ENCODE measurements at regions not wholly inside any gene's neighbourhood (a gene's known extent, or its start where the extent isn't known, plus 50 kb on each side); places are given as distances from the start of the nearest gene placed in this dataset.

DNA sequence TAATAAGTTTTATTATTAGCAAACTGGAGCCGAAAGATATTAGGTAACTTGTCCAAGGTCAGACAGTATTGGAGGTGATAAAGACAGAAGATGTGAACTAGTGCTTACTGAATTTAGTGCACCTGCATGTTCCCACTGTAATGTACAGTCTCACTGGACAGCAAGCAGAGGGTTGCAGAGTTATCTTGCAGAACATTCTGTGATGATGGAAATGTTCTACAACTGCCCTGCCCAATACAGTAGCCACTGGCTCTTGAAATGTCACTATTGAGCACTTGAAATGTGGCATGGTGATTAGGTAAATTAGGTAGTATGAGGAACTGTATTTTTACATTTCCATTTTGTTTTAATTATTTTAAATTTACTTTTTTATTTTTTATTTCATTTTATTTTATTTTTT, 356.6 kb downstream of the EPHA4 start:
- CTCF ChIA-PET: no interaction called here
- intact Hi-C loops (cut with micrococcal nuclease): no loop called here
- H3K9me3 Mint-ChIP-seq: peaks cover 0 to 6% (median 0%) of the 10 kb centered on the region in 11 donors

DNA sequence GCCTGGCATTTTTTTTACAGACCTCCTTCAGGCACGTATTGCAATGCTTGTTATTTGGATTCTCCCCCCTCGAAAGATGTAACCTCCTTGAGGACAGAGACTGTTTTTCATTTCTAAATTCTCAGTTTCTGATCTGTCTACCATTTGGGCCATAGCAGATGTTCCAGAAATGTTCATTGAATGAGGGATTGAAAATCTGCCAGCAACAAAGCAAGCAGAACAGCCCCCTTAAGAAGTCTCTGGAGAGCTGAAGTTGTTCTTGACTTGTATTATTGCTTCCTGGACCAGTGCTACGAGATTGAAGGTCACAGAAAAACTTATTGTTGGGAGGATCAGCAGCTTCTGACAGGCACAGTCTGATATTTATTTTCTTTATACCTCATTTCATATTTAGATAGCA, 355.5 kb downstream of the EPHA4 start:
- Mint-ChIP-seq H3K36me3 (no peaks in the 10 kb centered on the region), H3K27me3 (no peaks in the 10 kb centered on the region), H3K9me3 (peaks cover 0 to 6% (median 0%) of the 10 kb centered on the region in 11 donors), H3K4me1 (peaks cover 0 to 12% (median 10%) of the 10 kb centered on the region in 7 donors), H3K27ac (no peak overlapping the region), H3K4me3 (no peak overlapping the region)
- Histone ChIP-seq H3K4me3 (ENCODE audit: low read length) (no peak overlapping the region), H3K27ac (ENCODE audit: low read depth, low read length) (no peak overlapping the region), H3K4me1 (ENCODE audit: control insufficient read depth in 2 of 2, insufficient read depth in 2 of 2, low read length in 2 of 2) (no peaks in the 10 kb centered on the region), H3K36me3 (ENCODE audit: control insufficient read depth in 2 of 3, insufficient read depth in 3 of 3, low read length in 3 of 3) (no peaks in the 10 kb centered on the region), H3K9me3 (ENCODE audit: control insufficient read depth in 2 of 3, low read length in 3 of 3) (no peaks in the 10 kb centered on the region), H3K27me3 (ENCODE audit: control insufficient read depth in 2 of 2, insufficient read depth in 2 of 2, low read length in 2 of 2) (no peaks in the 10 kb centered on the region)
- no peak for DNase-seq
- ChIA-PET POLR2A (no interaction called here), CTCF (no interaction called here)
- intact Hi-C loops (cut with micrococcal nuclease): no loop called here
- no peak for ATAC-seq

More for the DNA sequence above, 356.6 kb downstream of the EPHA4 start:
- Mint-ChIP-seq H3K4me3 (no peak overlapping the region), H3K27me3 (no peaks in the 10 kb centered on the region), H3K4me1 (peaks cover 0 to 13% (median 11%) of the 10 kb centered on the region in 7 donors), H3K36me3 (no peaks in the 10 kb centered on the region), H3K27ac (no peak overlapping the region)
- H3K9me3 ChIP-seq (ENCODE audit: control insufficient read depth in 2 of 3, low read length in 3 of 3): no peaks in the 10 kb centered on the region
- DNase-seq: no peak
- no peaks in the 10 kb centered on the region for H3K36me3 ChIP-seq (ENCODE audit: control insufficient read depth in 2 of 3, insufficient read depth in 3 of 3, low read length in 3 of 3)
- H3K27ac ChIP-seq (ENCODE audit: low read depth, low read length): no peak overlapping the region
- ATAC-seq: no peak
- H3K27me3 ChIP-seq (ENCODE audit: control insufficient read depth in 2 of 2, insufficient read depth in 2 of 2, low read length in 2 of 2): no peaks in the 10 kb centered on the region
- POLR2A ChIA-PET: no interaction called here
- H3K4me3 ChIP-seq (ENCODE audit: low read length): no peak overlapping the region
- H3K4me1 ChIP-seq (ENCODE audit: control insufficient read depth in 2 of 2, insufficient read depth in 2 of 2, low read length in 2 of 2): no peaks in the 10 kb centered on the region

DNA sequence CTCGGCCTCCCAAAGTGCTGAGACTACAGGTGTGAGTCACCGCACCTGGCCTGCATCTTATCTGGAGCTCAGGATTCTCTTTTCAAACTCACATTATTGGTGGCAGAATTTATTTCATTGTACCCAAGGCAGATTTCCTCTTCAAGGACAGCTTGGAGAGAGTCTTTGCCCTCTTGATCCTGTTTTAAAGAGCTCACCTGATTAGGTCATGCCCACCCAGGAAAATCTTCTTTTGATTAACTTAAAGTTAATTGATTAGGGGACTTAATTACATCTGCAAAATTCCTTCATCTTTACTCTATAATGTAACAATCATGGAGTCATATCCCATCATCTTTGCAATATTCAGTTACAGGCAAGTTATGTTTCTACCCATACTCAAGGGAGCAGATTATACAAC, 346.4 kb downstream of the EPHA4 start:
- Histone ChIP-seq H3K36me3 (ENCODE audit: control insufficient read depth in 2 of 3, insufficient read depth in 3 of 3, low read length in 3 of 3) (no peaks in the 10 kb centered on the region), H3K9me3 (ENCODE audit: control insufficient read depth in 2 of 3, low read length in 3 of 3) (no peaks in the 10 kb centered on the region), H3K27ac (ENCODE audit: low read depth, low read length) (no peak overlapping the region), H3K4me1 (ENCODE audit: control insufficient read depth in 2 of 2, insufficient read depth in 2 of 2, low read length in 2 of 2) (no peaks in the 10 kb centered on the region), H3K27me3 (ENCODE audit: control insufficient read depth in 2 of 2, insufficient read depth in 2 of 2, low read length in 2 of 2) (no peaks in the 10 kb centered on the region), H3K4me3 (ENCODE audit: low read length) (no peak overlapping the region)
- no peaks in the 10 kb centered on the region for H3K36me3 Mint-ChIP-seq
- DNase-seq (no peak), ATAC-seq (no peak)
- no peaks in the 10 kb centered on the region for H3K9me3 Mint-ChIP-seq
- ChIA-PET CTCF (interaction anchor here (0.6 kb wide), 1 partner anchor 527 kb away, joined by 3 read pairs; no protein-coding TSS in a partner anchor), POLR2A (no interaction called here)
- H3K27me3 Mint-ChIP-seq: peaks cover 0 to 6% (median 0%) of the 10 kb centered on the region in 5 donors
- no peak overlapping the region for H3K4me3 Mint-ChIP-seq
- intact Hi-C loops (cut with micrococcal nuclease): no loop called here
- no peak overlapping the region for H3K27ac Mint-ChIP-seq
- no peaks in the 10 kb centered on the region for H3K4me1 Mint-ChIP-seq

DNA sequence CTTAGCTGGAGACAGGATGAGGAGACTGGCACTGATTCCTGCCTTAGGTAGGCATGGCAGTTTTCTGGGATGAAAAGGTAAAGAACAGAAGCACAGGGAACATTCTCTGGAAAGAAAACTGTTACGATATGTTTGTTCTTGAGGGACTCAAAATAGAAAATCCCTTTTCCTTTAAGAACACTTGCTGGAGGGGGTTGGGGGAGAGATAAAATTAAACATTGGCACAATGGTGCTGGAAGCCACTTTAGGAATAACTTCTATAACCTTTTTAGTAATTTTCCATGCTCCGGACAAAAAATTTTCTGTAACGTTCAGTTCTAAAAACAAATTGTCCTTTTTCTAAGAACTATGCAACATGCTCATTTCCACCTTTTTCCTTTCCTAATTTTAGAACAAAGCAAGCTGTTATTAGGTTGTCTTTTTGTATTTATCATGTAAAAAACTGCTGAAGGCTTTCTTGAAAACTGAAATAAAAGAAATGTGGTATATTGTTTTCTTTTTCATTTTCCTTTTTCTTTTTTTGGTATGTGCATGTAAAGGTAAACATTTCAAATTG, 343.8 kb downstream of the EPHA4 start:
- intact Hi-C loops (cut with micrococcal nuclease): no loop called here
- ATAC-seq (no peak), DNase-seq (no peak)
- Histone ChIP-seq H3K27me3 (ENCODE audit: control insufficient read depth in 2 of 2, insufficient read depth in 2 of 2, low read length in 2 of 2) (no peaks in the 10 kb centered on the region), H3K4me1 (ENCODE audit: control insufficient read depth in 2 of 2, insufficient read depth in 2 of 2, low read length in 2 of 2) (no peaks in the 10 kb centered on the region), H3K9me3 (ENCODE audit: control insufficient read depth in 2 of 3, low read length in 3 of 3) (no peaks in the 10 kb centered on the region), H3K36me3 (ENCODE audit: control insufficient read depth in 2 of 3, insufficient read depth in 3 of 3, low read length in 3 of 3) (no peaks in the 10 kb centered on the region), H3K27ac (ENCODE audit: low read depth, low read length) (no peak overlapping the region), H3K4me3 (ENCODE audit: low read length) (no peak overlapping the region)
- CTCF ChIA-PET: no interaction called here
- no peak overlapping the region for H3K4me3 Mint-ChIP-seq
- peaks cover 0 to 6% (median 0%) of the 10 kb centered on the region in 5 donors for H3K27me3 Mint-ChIP-seq
- no peaks in the 10 kb centered on the region for H3K36me3 Mint-ChIP-seq
- no peaks in the 10 kb centered on the region for H3K4me1 Mint-ChIP-seq
- POLR2A ChIA-PET: no interaction called here
- H3K9me3 Mint-ChIP-seq: no peaks in the 10 kb centered on the region
- no peak overlapping the region for H3K27ac Mint-ChIP-seq

DNA sequence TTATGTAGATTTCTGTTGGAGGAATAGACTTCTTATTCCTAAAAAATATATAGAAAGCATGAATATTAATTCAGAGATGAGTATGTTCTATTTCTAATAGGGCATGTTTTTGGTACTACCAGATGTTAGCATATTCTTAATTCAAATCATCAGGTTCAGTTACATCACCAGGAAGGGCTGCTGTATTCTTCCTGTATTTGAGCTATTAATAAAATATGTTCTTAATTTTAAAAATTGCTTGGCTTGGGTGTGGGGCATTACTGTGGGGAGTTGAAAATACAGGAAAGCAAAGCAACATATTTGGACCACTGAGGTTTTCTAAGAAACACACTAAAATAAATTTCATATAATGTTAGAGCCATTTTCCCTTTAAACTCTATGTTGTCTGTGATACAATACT, 343.0 kb downstream of the EPHA4 start:
- no peak overlapping the region for H3K4me3 ChIP-seq (ENCODE audit: low read length)
- POLR2A ChIA-PET: no interaction called here
- H3K36me3 ChIP-seq (ENCODE audit: control insufficient read depth in 2 of 3, insufficient read depth in 3 of 3, low read length in 3 of 3): no peaks in the 10 kb centered on the region
- H3K27me3 ChIP-seq (ENCODE audit: control insufficient read depth in 2 of 2, insufficient read depth in 2 of 2, low read length in 2 of 2): no peaks in the 10 kb centered on the region
- no peak overlapping the region for H3K4me3 Mint-ChIP-seq
- no peaks in the 10 kb centered on the region for H3K9me3 ChIP-seq (ENCODE audit: control insufficient read depth in 2 of 3, low read length in 3 of 3)
- CTCF ChIA-PET: no interaction called here
- H3K27ac ChIP-seq (ENCODE audit: low read depth, low read length): no peak overlapping the region
- no peaks in the 10 kb centered on the region for H3K9me3 Mint-ChIP-seq
- no peaks in the 10 kb centered on the region for H3K4me1 ChIP-seq (ENCODE audit: control insufficient read depth in 2 of 2, insufficient read depth in 2 of 2, low read length in 2 of 2)
- intact Hi-C loops (cut with micrococcal nuclease): no loop called here
- H3K27me3 Mint-ChIP-seq: peaks cover 0 to 6% (median 0%) of the 10 kb centered on the region in 5 donors
- ATAC-seq: no peak
- no peaks in the 10 kb centered on the region for H3K36me3 Mint-ChIP-seq
- H3K27ac Mint-ChIP-seq: no peak overlapping the region
- no peaks in the 10 kb centered on the region for H3K4me1 Mint-ChIP-seq
- no peak for DNase-seq

DNA sequence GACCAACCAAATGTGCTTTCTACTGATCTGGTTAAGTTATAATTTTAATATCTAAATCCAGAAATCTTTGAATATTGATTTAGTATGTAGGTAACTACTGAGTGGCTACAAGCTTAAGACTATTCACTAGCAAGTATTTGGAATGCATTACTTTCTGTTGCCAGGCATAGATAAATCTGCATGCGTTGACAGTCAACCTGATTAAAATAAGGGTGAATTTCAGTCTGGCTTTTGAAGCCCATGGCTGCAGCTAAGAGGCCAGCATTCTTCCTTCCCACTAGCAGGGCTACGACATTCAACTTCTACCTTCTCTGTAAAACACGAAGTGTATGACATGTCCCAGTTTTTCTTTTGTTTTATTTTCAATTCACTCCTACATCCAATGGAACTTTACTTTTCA, 340.6 kb downstream of the EPHA4 start:
- CTCF ChIA-PET: no interaction called here
- H3K36me3 Mint-ChIP-seq: no peaks in the 10 kb centered on the region

DNA sequence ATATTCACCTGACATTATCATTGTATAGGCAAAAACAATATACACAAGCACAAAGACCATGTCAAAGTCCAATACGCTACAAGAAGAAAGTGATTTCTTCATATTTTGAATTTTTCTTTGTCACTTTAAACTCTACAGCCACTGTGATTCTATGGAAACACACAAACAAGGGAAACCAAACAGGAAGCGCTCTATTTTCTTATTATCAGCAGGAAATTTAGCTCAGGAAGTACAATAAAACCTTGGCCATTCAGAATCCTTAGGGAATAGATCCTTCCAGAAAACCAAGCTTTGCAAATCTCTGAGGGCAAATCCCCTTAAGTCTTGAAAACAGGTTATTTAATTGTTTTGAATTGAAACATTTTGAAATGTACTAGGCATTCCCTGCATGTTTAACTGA, 336.2 kb downstream of the EPHA4 start:
- intact Hi-C loops (cut with micrococcal nuclease): no loop called here

More for the DNA sequence above, 340.6 kb downstream of the EPHA4 start:
- H3K36me3 ChIP-seq (ENCODE audit: control insufficient read depth in 2 of 3, insufficient read depth in 3 of 3, low read length in 3 of 3): no peaks in the 10 kb centered on the region
- Mint-ChIP-seq H3K27ac (no peak overlapping the region), H3K4me1 (no peaks in the 10 kb centered on the region), H3K27me3 (peaks cover 0 to 6% (median 0%) of the 10 kb centered on the region in 5 donors), H3K4me3 (no peak overlapping the region), H3K9me3 (no peaks in the 10 kb centered on the region)
- no peak overlapping the region for H3K27ac ChIP-seq (ENCODE audit: low read depth, low read length)
- H3K4me3 ChIP-seq (ENCODE audit: low read length): no peak overlapping the region
- no peaks in the 10 kb centered on the region for H3K27me3 ChIP-seq (ENCODE audit: control insufficient read depth in 2 of 2, insufficient read depth in 2 of 2, low read length in 2 of 2)
- H3K4me1 ChIP-seq (ENCODE audit: control insufficient read depth in 2 of 2, insufficient read depth in 2 of 2, low read length in 2 of 2): no peaks in the 10 kb centered on the region
- intact Hi-C loops (cut with micrococcal nuclease): no loop called here
- DNase-seq (no peak), ATAC-seq (no peak)
- no peaks in the 10 kb centered on the region for H3K9me3 ChIP-seq (ENCODE audit: control insufficient read depth in 2 of 3, low read length in 3 of 3)
- POLR2A ChIA-PET: no interaction called here

More for the DNA sequence above, 336.2 kb downstream of the EPHA4 start:
- Mint-ChIP-seq H3K4me3 (no peak overlapping the region), H3K9me3 (peaks cover 0 to 1% (median 0%) of the 10 kb centered on the region in 11 donors), H3K4me1 (no peaks in the 10 kb centered on the region), H3K27me3 (peaks cover 0 to 4% (median 0%) of the 10 kb centered on the region in 5 donors), H3K36me3 (no peaks in the 10 kb centered on the region), H3K27ac (no peak overlapping the region)
- Histone ChIP-seq H3K27me3 (ENCODE audit: control insufficient read depth in 2 of 2, insufficient read depth in 2 of 2, low read length in 2 of 2) (no peaks in the 10 kb centered on the region), H3K4me1 (ENCODE audit: control insufficient read depth in 2 of 2, insufficient read depth in 2 of 2, low read length in 2 of 2) (no peaks in the 10 kb centered on the region), H3K36me3 (ENCODE audit: control insufficient read depth in 2 of 3, insufficient read depth in 3 of 3, low read length in 3 of 3) (no peaks in the 10 kb centered on the region), H3K9me3 (ENCODE audit: control insufficient read depth in 2 of 3, low read length in 3 of 3) (no peaks in the 10 kb centered on the region), H3K27ac (ENCODE audit: low read depth, low read length) (no peak overlapping the region), H3K4me3 (ENCODE audit: low read length) (no peak overlapping the region)
- ChIA-PET POLR2A (no interaction called here), CTCF (no interaction called here)
- DNase-seq (no peak), ATAC-seq (no peak)
